GM10248 (cell line): ENCODE measurements at regions not wholly inside any gene's neighbourhood (a gene's known extent, or its start where the extent isn't known, plus 50 kb on each side); places are given as distances from the start of the nearest gene placed in this dataset.
"Not testable (repeated sequence)": the region's sequence is repeated elsewhere in the genome, so short reads cannot be mapped to it uniquely, and the experiment has no call there.

ENCODE experiments used
- CTCF ChIA-PET: fragments of 300-600 bp; sonication (Branson Sonifier 250); formaldehyde crosslinking; extraction: SDS; loops from one replicate; lab custom pipeline; 2021; ENCODE audit warnings: antibody characterized with exemption; lab: Yijun Ruan, JAX
- POLR2A ChIA-PET: fragments of 350-650 bp; sonication (Branson Sonifier 250); formaldehyde crosslinking; extraction: SDS; loops from one replicate; lab custom pipeline; 2020; ENCODE audit warnings: antibody characterized with exemption; lab: Yijun Ruan, JAX
- DNase-seq: peaks from one replicate; pipeline ENCODE4 v3.0.0; 2012; ENCODE audit errors: extremely low spot score
- TF ChIP-seq, protein P1 (sequence below): IDR thresholded peaks from 2 replicates; pipeline ENCODE4 v1.5.1; 2012; ENCODE audit warnings: mild to moderate bottlenecking, low read depth; ENCODE audit errors: extremely low read depth, missing control alignments, control extremely low read depth

DNA sequence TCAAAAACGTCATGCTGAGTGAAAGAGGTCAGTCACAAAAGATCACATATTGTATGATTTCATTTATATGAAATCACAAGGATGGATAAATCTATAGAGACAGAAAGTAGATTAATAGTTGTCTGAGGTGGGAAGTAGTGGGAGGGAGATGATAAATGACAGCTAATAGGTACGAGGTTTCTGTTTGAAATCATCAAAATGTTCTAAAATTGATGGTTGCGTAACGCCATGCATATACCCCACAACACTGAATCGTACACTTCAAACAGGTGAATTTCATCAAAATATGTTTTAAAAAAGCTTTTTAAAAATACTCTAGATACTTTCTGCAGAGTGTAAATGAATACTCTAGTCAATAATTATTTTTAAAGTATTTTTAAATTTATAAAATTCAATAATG, 303.0 kb upstream of the STAC start:
- TF ChIP-seq, protein P1, sequence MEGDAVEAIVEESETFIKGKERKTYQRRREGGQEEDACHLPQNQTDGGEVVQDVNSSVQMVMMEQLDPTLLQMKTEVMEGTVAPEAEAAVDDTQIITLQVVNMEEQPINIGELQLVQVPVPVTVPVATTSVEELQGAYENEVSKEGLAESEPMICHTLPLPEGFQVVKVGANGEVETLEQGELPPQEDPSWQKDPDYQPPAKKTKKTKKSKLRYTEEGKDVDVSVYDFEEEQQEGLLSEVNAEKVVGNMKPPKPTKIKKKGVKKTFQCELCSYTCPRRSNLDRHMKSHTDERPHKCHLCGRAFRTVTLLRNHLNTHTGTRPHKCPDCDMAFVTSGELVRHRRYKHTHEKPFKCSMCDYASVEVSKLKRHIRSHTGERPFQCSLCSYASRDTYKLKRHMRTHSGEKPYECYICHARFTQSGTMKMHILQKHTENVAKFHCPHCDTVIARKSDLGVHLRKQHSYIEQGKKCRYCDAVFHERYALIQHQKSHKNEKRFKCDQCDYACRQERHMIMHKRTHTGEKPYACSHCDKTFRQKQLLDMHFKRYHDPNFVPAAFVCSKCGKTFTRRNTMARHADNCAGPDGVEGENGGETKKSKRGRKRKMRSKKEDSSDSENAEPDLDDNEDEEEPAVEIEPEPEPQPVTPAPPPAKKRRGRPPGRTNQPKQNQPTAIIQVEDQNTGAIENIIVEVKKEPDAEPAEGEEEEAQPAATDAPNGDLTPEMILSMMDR = no peak
- ChIA-PET CTCF (no interaction called here), POLR2A (no interaction called here)
- no peak for DNase-seq

DNA sequence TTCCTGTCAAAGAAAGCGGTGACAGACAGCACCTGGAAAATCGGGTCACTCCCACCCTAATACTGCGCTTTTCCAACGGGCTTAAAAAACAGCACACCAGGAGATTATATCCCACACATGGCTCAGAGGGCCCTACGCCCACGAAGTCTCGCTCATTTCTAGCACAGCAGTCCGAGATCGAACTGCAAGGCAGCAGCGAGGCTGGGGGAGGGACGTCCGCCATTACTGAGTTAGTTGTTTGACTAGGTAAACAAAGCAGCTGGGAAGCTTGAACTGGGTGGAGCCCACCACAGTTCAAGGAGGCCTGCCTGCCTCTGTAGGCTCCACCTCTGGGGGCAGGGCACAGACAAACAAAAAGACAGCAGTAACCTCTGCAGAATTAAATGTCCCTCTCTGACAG, 297.3 kb upstream of the STAC start:
- CTCF ChIA-PET = interaction anchor here (1.1 kb wide), 1 partner anchor 10 kb away, joined by 3 read pairs; no protein-coding TSS in a partner anchor
- POLR2A ChIA-PET, DNase-seq: not testable (repeated sequence)

DNA sequence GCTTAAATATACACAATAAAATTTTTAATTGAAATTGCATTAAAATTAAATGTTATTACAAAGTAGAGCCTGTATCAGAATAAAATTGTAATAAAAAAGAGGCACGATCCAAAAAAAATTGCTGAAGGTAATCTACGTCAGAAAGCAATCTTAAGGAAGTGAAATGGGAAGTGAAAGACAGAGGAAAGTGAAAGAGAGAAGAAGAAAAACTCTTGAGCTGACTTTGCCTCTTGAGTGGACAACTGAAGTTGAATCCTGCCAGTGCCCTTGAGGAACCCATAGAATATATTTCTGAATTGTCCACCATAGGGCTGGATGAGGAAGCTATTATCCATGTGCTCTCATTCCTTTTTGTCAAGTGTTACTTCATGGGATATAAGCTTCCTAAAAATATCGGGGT, 285.1 kb upstream of the STAC start:
- TF ChIP-seq, protein P1 = no peak
- ChIA-PET CTCF (no interaction called here), POLR2A (no interaction called here)
- no peak for DNase-seq

DNA sequence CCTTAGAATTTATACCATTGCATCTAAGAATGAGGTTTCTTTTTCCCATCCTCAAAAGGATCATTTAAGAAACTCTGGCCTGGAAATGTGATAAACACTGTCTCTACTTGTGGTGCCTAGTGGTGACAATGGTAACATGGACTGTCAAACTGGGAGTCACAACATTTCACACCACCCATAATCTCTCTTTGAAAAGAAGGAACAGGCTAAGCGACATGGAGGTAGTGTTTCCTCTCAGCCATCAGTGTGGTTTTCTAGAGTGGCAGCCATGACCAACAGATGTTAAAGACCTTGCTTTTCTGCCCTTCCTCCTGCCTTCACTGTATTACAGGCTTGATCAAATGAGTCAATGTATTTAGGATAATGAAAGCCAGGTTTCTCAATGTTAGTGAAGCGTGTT, 283.1 kb upstream of the STAC start:
- no peak for DNase-seq
- TF ChIP-seq, protein P1 = no peak
- ChIA-PET CTCF (no interaction called here), POLR2A (no interaction called here)

DNA sequence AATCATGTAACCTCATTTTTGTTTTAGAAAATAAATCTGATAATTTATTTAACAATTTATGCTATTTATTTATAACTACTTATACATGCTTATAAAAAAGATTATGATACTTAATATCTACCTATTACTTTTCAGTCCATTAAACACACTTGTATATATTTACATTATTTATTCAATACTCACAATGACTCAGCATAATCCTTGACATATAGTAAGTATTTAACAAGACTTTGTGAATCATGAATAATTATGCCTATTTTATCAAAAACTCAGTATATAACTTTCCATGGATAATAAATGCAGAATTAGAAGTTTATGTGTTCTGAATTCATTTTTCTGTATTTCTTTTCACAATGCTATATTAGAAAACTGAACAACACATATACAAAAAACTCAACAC, 266.0 kb upstream of the STAC start:
- POLR2A ChIA-PET = no interaction called here
- no peak for DNase-seq
- CTCF ChIA-PET = no interaction called here
- TF ChIP-seq, protein P1 = no peak

DNA sequence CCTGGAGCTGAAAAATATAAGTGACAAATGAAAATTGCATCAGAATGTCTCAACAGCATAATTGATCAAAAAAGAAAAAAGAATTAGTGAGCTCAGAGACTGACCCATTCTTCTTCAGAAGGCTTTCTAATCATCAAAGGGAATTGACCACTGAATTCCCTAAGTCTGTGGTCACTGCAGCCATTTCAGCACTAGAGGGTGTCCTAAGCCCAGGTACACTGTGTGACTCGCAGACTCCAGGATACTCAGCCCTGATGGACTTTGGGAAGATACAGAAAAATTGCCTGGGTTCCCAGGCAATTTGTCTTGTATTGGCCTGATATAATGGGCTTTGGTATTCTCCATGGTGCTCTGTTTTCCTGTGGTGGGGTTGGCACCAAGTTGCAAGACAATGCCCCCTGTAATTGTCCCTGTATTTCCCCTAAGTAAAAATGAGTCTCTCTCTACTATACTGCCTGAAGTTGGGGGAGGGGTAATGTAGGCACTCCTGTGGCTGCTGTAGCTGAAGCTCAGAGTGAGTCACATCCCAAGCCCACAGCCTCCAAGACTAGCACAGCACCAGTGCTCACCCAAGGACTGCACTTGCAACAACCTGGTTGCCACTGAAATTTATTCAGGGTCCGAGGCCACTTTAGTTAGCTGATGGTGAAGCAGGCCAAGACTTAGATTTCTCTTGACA, 256.0 kb upstream of the STAC start:
- POLR2A ChIA-PET = no interaction called here
- TF ChIP-seq, protein P1 = no peak
- DNase-seq = no peak
- CTCF ChIA-PET = no interaction called here

DNA sequence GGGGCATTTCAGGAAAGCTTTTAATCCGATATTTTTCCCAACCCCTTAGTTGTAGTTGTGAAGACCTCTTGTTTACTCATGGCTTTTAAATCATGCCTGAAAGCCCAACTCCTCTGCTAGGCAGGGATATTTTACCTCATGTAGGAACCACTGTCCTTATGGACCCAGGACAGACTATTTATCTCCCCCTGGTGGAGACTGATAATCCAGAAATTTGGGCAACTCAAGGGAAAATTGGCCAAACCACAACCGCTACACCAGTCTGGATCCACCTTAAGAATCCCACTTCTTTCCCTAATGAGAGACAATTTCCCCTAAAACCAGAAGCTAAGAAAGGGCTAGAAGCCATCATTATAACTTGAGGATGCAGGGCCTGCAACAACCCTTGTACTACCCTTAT, 248.1 kb upstream of the STAC start:
- TF ChIP-seq, protein P1 = no peak
- ChIA-PET CTCF (interaction anchor here (1.2 kb wide), 2 partner anchors 21 to 736 kb away, joined by 3 read pairs; no protein-coding TSS in a partner anchor), POLR2A (no interaction called here)
- DNase-seq = no peak
